GM06990 (cell line): ENCODE measurements at regions not wholly inside any gene's neighbourhood (a gene's known extent, or its start where the extent isn't known, plus 50 kb on each side); places are given as distances from the start of the nearest gene placed in this dataset.

Experiments used
- DNase-seq: peaks from one replicate; pipeline ENCODE4 v3.0.0-alpha.2; 2011; ENCODE audit not compliant: insufficient read length; ENCODE audit errors: extremely low read depth
- H3K27me3 ChIP-seq: replicated peaks from 2 replicates; pipeline ENCODE4 v1.6.0; 2011; ENCODE audit warnings: low read length; ENCODE audit not compliant: control insufficient read depth, insufficient read depth
- H3K36me3 ChIP-seq: 2 replicates; pipeline ENCODE4 v1.5.1; 2011; ENCODE audit warnings: low read length; ENCODE audit not compliant: control insufficient read depth, insufficient read depth
- H3K4me3 ChIP-seq: replicated peaks from 2 replicates; pipeline ENCODE4 v1.5.1; 2011; ENCODE audit warnings: low read depth, mild to moderate bottlenecking, control low read depth, low read length
- CTCF ChIP-seq: IDR thresholded peaks from 2 replicates; pipeline ENCODE4 v1.5.1; 2011; ENCODE audit warnings: low read length, control low read depth, mild to moderate bottlenecking, inconsistent platforms; ENCODE audit not compliant: insufficient read depth, poor library complexity, severe bottlenecking

GRCh38 chr9:99282406-99282805 lies 60.3 kb downstream of the SEC61B start:
- Histone ChIP-seq H3K36me3 (no peaks in the 10 kb centered on the region), H3K4me3 (no peak overlapping the region), H3K27me3 (no peaks in the 10 kb centered on the region)
- TF ChIP-seq CTCF: no peak
- DNase-seq: no peak

GRCh38 chr9:99285965-99286364 lies 63.9 kb downstream of the SEC61B start:
- no peaks in the 10 kb centered on the region for H3K36me3 ChIP-seq
- no peak for DNase-seq
- TF ChIP-seq CTCF: no peak

GRCh38 chr9:99286536-99286935 lies 64.5 kb downstream of the SEC61B start:
- no peak overlapping the region for H3K4me3 ChIP-seq
- DNase-seq: no peak
- TF ChIP-seq CTCF: no peak
- H3K36me3 ChIP-seq: no peaks in the 10 kb centered on the region
- H3K27me3 ChIP-seq: no peaks in the 10 kb centered on the region

More at GRCh38 chr9:99285965-99286364, 63.9 kb downstream of the SEC61B start:
- Histone ChIP-seq H3K27me3 (no peaks in the 10 kb centered on the region), H3K4me3 (no peak overlapping the region)

GRCh38 chr9:99287641-99288040 lies 65.6 kb downstream of the SEC61B start:
- Histone ChIP-seq H3K27me3 (no peaks in the 10 kb centered on the region), H3K4me3 (no peak overlapping the region), H3K36me3 (no peaks in the 10 kb centered on the region)
- TF ChIP-seq CTCF: no peak
- DNase-seq: no peak

GRCh38 chr9:99288830-99289229 lies 66.7 kb downstream of the SEC61B start:
- TF ChIP-seq CTCF: no peak
- DNase-seq: no peak
- Histone ChIP-seq H3K36me3 (no peaks in the 10 kb centered on the region), H3K4me3 (no peak overlapping the region), H3K27me3 (no peaks in the 10 kb centered on the region)

GRCh38 chr9:99294850-99295461 lies 72.9 kb downstream of the SEC61B start:
- DNase-seq: no peak
- no peaks in the 10 kb centered on the region for H3K36me3 ChIP-seq
- no peak for TF ChIP-seq CTCF
- no peak overlapping the region for H3K4me3 ChIP-seq
- H3K27me3 ChIP-seq: no peaks in the 10 kb centered on the region
